GM12872 (cell line): ENCODE measurements at regions not wholly inside any gene's neighbourhood (a gene's known extent, or its start where the extent isn't known, plus 50 kb on each side); places are given as distances from the start of the nearest gene placed in this dataset.

ENCODE experiments used
- TF ChIP-seq, protein P1 (sequence below): IDR thresholded peaks from 3 replicates; pipeline ENCODE4 v1.5.1; 2011; ENCODE audit warnings: low read depth, mild to moderate bottlenecking, low read length, moderate library complexity; ENCODE audit not compliant: insufficient read depth

- TF ChIP-seq, protein P1, sequence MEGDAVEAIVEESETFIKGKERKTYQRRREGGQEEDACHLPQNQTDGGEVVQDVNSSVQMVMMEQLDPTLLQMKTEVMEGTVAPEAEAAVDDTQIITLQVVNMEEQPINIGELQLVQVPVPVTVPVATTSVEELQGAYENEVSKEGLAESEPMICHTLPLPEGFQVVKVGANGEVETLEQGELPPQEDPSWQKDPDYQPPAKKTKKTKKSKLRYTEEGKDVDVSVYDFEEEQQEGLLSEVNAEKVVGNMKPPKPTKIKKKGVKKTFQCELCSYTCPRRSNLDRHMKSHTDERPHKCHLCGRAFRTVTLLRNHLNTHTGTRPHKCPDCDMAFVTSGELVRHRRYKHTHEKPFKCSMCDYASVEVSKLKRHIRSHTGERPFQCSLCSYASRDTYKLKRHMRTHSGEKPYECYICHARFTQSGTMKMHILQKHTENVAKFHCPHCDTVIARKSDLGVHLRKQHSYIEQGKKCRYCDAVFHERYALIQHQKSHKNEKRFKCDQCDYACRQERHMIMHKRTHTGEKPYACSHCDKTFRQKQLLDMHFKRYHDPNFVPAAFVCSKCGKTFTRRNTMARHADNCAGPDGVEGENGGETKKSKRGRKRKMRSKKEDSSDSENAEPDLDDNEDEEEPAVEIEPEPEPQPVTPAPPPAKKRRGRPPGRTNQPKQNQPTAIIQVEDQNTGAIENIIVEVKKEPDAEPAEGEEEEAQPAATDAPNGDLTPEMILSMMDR, result no peak
These were observed 198.7 kb upstream of the DUSP10 start for GRCh38 chr1:221940631-221941030.

DNA sequence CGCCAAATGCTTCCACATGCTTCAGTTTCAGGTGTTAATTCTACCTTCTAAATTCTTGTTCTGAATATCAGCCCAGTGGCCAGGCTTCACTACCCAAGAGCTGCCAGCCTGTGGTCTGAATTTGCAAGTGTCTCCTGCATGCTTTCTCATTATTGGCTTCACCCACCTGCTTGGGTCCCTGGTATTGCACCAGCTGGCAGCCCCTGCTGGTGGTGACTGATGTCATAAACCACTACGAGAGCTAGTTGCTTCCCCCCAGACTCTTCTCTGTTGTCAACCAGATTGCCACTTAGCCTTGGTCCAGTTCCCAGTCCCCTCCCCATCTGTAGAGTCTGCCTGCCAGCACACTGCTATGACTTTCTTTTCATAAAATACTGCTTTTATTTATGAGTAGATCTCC, 197.7 kb upstream of the DUSP10 start:
- TF ChIP-seq, protein P1, result peak; percentile 24; the same call in 1 of the 3 replicates

- TF ChIP-seq, protein P1, result no peak
These were observed 195.5 kb upstream of the DUSP10 start for GRCh38 chr1:221937155-221937953.

DNA sequence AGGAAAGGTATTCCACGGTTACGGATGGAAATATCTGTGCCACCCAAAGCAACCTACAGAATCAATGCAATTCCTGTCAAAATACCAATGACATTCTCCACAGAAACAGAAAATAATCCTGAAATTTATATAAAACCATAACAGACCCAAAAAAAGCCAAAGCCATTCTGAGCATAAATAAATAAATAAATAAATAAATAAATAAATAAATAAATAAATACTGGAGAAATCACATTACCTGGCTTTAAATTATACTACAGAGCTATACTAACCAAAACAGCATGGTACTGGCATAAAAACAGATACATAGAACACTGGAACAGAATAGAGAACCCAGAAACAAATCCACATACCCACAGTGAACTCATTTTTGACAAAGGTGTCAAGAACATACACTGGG, 191.9 kb upstream of the DUSP10 start:
- TF ChIP-seq, protein P1, result no peak

DNA sequence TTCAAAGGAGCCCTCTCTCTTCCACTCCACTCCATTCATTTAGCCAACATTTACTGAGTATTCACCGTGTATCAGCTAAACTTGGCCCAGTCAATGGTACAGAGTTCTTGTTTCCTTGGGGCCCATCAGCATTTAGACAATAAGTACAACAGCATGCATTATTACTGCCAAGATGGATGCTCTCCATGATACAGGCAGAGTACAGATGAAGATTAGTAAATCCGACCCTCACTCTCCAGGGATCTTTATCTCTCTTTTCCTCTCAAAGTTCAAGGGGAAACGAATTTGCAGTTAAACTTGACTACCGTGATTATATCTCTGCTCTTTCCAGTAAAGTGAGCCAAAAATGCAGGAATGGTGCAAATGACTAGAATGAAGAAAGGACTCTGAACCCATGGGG, 184.6 kb upstream of the DUSP10 start:
- TF ChIP-seq, protein P1, result no peak

DNA sequence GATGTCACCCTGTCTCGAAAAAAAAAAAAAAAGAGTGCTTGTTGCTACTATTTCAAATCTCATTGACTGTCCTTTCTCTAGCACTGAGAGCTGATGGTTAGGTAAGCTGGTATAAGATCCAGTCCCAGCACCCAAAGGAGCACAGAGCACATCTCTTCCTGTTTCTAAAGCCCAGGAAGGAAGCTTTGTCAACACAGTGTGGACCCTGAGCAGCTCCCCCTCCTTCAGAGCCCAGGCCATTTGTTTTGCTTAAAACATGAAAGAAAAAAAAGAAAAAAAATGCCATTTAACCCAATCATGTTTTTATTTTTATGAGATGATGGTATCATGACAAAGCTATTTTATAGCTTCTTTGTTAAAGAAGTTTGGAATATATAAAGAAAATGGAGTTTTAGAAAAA, 184.1 kb upstream of the DUSP10 start:
- TF ChIP-seq, protein P1, result no peak

GRCh38 chr1:221923929-221924598, 182.2 kb upstream of the DUSP10 start:
- TF ChIP-seq, protein P1, result no peak
